T-helper 2 cell (primary cell): ENCODE measurements at regions not wholly inside any gene's neighbourhood (a gene's known extent, or its start where the extent isn't known, plus 50 kb on each side); places are given as distances from the start of the nearest gene placed in this dataset.

Experiments
- DNase-seq, 5 experiments: peaks; one replicate each; pipeline versions ENCODE4 v3.0.0 to v3.0.0-alpha.2; 2012 to 2022

- DNase-seq, result no peak
Observed at GRCh38 chr11:115741376-115742107, 237.3 kb upstream of the CADM1 start.

- DNase-seq, result no peak
Observed at GRCh38 chr11:115740324-115740723, 236.1 kb upstream of the CADM1 start.

- no peak for DNase-seq
Observed at GRCh38 chr11:115739878-115740277, 235.7 kb upstream of the CADM1 start.

- DNase-seq, result no peak
Observed at GRCh38 chr11:115739146-115739545, 234.9 kb upstream of the CADM1 start.

- no peak for DNase-seq
Observed at GRCh38 chr11:115737875-115738274, 233.7 kb upstream of the CADM1 start.

GRCh38 chr11:115736146-115736545 is 231.9 kb upstream of the CADM1 start:
- no peak for DNase-seq

- DNase-seq, result no peak
Observed at GRCh38 chr11:115724666-115725065, 220.5 kb upstream of the CADM1 start.

GRCh38 chr11:115722711-115723110 is 218.5 kb upstream of the CADM1 start:
- DNase-seq, result no peak

- no peak for DNase-seq
Observed at GRCh38 chr11:115721296-115721995, 217.2 kb upstream of the CADM1 start.

- DNase-seq, result no peak
Observed at GRCh38 chr11:115720602-115721245, 216.5 kb upstream of the CADM1 start.

GRCh38 chr11:115718945-115719344 is 214.7 kb upstream of the CADM1 start:
- DNase-seq, result no peak

- DNase-seq, result no peak
Observed at GRCh38 chr11:115718106-115718505, 213.9 kb upstream of the CADM1 start.

- no peak for DNase-seq
Observed at GRCh38 chr11:115716601-115717529, 212.7 kb upstream of the CADM1 start.

GRCh38 chr11:115716080-115716479 is 211.9 kb upstream of the CADM1 start:
- DNase-seq, result no peak

- no peak for DNase-seq
Observed at GRCh38 chr11:115715251-115715770, 211.1 kb upstream of the CADM1 start.

- DNase-seq, result no peak
Observed at GRCh38 chr11:115712296-115712695, 208.1 kb upstream of the CADM1 start.

- DNase-seq, result no peak
Observed at GRCh38 chr11:115710980-115711379, 206.8 kb upstream of the CADM1 start.

- DNase-seq, result no peak
Observed at GRCh38 chr11:115710426-115710825, 206.2 kb upstream of the CADM1 start.

GRCh38 chr11:115709297-115709696 is 205.1 kb upstream of the CADM1 start:
- DNase-seq, result no peak

- DNase-seq, result no peak
Observed at GRCh38 chr11:115707180-115707905, 203.1 kb upstream of the CADM1 start.

GRCh38 chr11:115706626-115707135 is 202.5 kb upstream of the CADM1 start:
- no peak for DNase-seq

GRCh38 chr11:115705200-115705599 is 201.0 kb upstream of the CADM1 start:
- no peak for DNase-seq
